ENCODE measurements at regions not wholly inside any gene's neighbourhood (a gene's known extent, or its start where the extent isn't known, plus 50 kb on each side); places are given as distances from the start of the nearest gene placed in this dataset.

DNA sequence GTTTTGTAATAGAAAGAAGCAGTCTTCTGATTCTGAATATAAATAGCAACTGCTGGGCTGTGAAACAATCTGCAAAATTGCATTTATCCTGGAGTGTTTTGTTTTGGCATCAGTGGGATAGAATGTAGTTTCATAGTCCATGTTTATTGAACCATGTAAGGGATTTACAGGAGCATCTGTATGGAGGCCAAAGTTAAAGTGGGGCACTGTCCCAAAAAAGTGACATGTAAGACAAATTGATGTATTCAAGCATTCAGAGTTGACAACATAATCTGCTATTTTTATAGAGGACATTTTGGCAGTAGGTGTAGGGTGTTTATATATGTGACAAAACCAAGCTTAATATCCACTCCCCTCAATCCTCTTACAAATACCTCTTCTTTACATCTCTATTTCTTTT, 200.5 kb upstream of the ANK2 start:
- POLR2A ChIA-PET (ENCODE audit: unreplicated experiment), result no interaction called here
- intact Hi-C loops (cut with micrococcal nuclease), result no loop called here

DNA sequence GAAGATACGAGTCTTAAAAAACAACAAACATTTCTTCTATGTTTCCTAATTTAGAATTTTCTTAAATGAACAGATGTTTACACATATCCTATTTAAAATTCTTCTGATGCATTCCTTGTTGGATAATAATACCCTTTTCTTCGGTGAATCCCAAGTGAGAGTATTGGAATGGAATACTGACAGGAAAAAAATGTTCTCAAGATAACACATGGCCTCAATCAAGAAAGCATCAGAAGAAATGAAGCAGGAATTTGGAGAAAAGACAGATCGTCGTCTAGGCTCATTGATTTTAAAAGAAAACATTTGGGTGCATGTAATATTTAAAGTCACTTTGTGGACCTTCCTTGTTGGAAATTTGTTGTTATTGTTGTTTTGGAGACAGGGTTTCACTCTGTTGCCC, 196.9 kb upstream of the ANK2 start:
- Histone ChIP-seq H3K4me2 (ENCODE audit: low read length) (no peak overlapping the region), H3K9me2 (replicated peaks; ENCODE audit: low read length) (no peaks in the 10 kb centered on the region), H3K9ac (ENCODE audit: low read length) (no peak overlapping the region), H3K4me1 (ENCODE audit: insufficient read depth, low read length) (peaks cover 7% of the 10 kb centered on the region; the same call in 1 of the 2 replicates), H3K9me3 (ENCODE audit: low read length) (no peaks in the 10 kb centered on the region), H3K36me3 (ENCODE audit: low read depth, low read length) (no peaks in the 10 kb centered on the region; the same call in 1 of the 2 replicates), H3K4me3 (ENCODE audit: low read length) (no peak overlapping the region), H2AFZ (ENCODE audit: low read length) (no peak overlapping the region), H3K79me2 (ENCODE audit: low read length) (no peaks in the 10 kb centered on the region), H4K20me1 (ENCODE audit: low read length) (no peaks in the 10 kb centered on the region), H3K27ac (ENCODE audit: low read length) (no peak overlapping the region), H3F3A (ENCODE audit: low read length, unreplicated experiment) (no peaks in the 10 kb centered on the region), H3K27me3 (ENCODE audit: low read length) (peaks cover 11% of the 10 kb centered on the region; the same call in 1 of the 2 replicates)
- BruUV-seq (replicated peaks), result no TSS peak
- ATAC-seq (no peak), DNase-seq (no peak)
- TF ChIP-seq, protein P1, sequence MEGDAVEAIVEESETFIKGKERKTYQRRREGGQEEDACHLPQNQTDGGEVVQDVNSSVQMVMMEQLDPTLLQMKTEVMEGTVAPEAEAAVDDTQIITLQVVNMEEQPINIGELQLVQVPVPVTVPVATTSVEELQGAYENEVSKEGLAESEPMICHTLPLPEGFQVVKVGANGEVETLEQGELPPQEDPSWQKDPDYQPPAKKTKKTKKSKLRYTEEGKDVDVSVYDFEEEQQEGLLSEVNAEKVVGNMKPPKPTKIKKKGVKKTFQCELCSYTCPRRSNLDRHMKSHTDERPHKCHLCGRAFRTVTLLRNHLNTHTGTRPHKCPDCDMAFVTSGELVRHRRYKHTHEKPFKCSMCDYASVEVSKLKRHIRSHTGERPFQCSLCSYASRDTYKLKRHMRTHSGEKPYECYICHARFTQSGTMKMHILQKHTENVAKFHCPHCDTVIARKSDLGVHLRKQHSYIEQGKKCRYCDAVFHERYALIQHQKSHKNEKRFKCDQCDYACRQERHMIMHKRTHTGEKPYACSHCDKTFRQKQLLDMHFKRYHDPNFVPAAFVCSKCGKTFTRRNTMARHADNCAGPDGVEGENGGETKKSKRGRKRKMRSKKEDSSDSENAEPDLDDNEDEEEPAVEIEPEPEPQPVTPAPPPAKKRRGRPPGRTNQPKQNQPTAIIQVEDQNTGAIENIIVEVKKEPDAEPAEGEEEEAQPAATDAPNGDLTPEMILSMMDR (conservative IDR thresholded peaks at IDR 0.05; ENCODE audit: low read depth, low read length), result no peak
- TF ChIP-seq EZH2 (IDR thresholded peaks at IDR 0.05; ENCODE audit: low read length, unreplicated experiment) (no peak), EZH2phosphoT487 (IDR thresholded peaks at IDR 0.05; ENCODE audit: borderline replicate concordance, low read length) (no peak)
- ChIA-PET POLR2A (ENCODE audit: unreplicated experiment) (no interaction called here), CTCF (no interaction called here)
- intact Hi-C loops (cut with micrococcal nuclease), result loop anchor here (2.0 kb wide), 1 partner anchor 242 kb away; no protein-coding TSS in a partner anchor

More for the DNA sequence above, 200.5 kb upstream of the ANK2 start:
- no peaks in the 10 kb centered on the region for H3K79me2 ChIP-seq (ENCODE audit: low read length)
- no peaks in the 10 kb centered on the region for H3K4me1 ChIP-seq (ENCODE audit: insufficient read depth, low read length)
- no peaks in the 10 kb centered on the region; the same call in 1 of the 2 replicates for H3K36me3 ChIP-seq (ENCODE audit: low read depth, low read length)
- no peak overlapping the region for H2AFZ ChIP-seq (ENCODE audit: low read length)
- no peak overlapping the region for H3K4me2 ChIP-seq (ENCODE audit: low read length)
- H3K9me2 ChIP-seq (replicated peaks; ENCODE audit: low read length), result no peaks in the 10 kb centered on the region
- no peak overlapping the region for H3K27ac ChIP-seq (ENCODE audit: low read length)
- H3K9ac ChIP-seq (ENCODE audit: low read length), result no peak overlapping the region
- H3K9me3 ChIP-seq (ENCODE audit: low read length), result no peaks in the 10 kb centered on the region
- no peaks in the 10 kb centered on the region for H3F3A ChIP-seq (ENCODE audit: low read length, unreplicated experiment)
- H3K27me3 ChIP-seq (ENCODE audit: low read length), result peaks cover 11% of the 10 kb centered on the region; the same call in 1 of the 2 replicates
- no peak for DNase-seq
- no peak for ATAC-seq
- CTCF ChIA-PET, result no interaction called here
- TF ChIP-seq EZH2 (IDR thresholded peaks at IDR 0.05; ENCODE audit: low read length, unreplicated experiment) (no peak), EZH2phosphoT487 (IDR thresholded peaks at IDR 0.05; ENCODE audit: borderline replicate concordance, low read length) (no peak)
- TF ChIP-seq, protein P1 (conservative IDR thresholded peaks at IDR 0.05; ENCODE audit: low read depth, low read length), result no peak
- H3K4me3 ChIP-seq (ENCODE audit: low read length), result no peak overlapping the region
- no TSS peak for BruUV-seq (replicated peaks)
- no peaks in the 10 kb centered on the region for H4K20me1 ChIP-seq (ENCODE audit: low read length)

DNA sequence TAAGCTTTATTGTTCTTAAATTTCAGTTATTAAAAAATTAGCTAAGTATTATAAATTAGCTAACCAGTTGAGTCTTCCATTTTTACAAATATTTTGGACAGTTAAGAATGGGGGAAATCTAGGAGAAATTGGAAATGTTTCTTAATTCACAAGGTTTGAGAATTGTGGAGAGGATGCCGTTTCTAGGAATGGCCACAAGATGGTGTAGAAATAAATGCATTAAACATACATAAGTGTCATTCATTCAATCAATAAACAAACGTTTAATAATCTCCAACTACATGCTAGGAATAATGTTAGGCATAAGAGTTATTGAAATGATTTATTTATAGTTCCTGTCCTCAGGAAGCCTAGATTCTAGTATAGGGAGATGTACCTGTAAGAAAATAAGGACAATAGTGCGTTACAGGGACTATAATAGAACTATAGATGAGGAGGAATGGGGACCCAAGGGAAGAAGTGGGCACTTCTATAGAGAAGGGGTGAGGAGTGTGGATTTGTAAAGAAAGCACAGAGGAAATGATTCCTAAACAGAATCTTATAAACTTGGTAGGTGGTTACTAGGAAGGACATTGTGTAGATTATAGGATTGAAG, 195.7 kb upstream of the ANK2 start:
- Histone ChIP-seq H3K9me3 (ENCODE audit: low read length) (no peaks in the 10 kb centered on the region), H3K4me1 (ENCODE audit: insufficient read depth, low read length) (peaks cover 9% of the 10 kb centered on the region; the same call in 1 of the 2 replicates), H3K4me2 (ENCODE audit: low read length) (no peak overlapping the region), H3K36me3 (ENCODE audit: low read depth, low read length) (no peaks in the 10 kb centered on the region; the same call in 1 of the 2 replicates), H3K9ac (ENCODE audit: low read length) (no peak overlapping the region), H3K27me3 (ENCODE audit: low read length) (peaks cover 11% of the 10 kb centered on the region; the same call in 1 of the 2 replicates), H3K9me2 (replicated peaks; ENCODE audit: low read length) (no peaks in the 10 kb centered on the region), H3K4me3 (ENCODE audit: low read length) (no peak overlapping the region), H4K20me1 (ENCODE audit: low read length) (no peaks in the 10 kb centered on the region), H2AFZ (ENCODE audit: low read length) (no peak overlapping the region), H3K27ac (ENCODE audit: low read length) (no peak overlapping the region), H3K79me2 (ENCODE audit: low read length) (no peaks in the 10 kb centered on the region), H3F3A (ENCODE audit: low read length, unreplicated experiment) (no peaks in the 10 kb centered on the region)
- DNase-seq, result peak; percentile 8
- ChIA-PET POLR2A (ENCODE audit: unreplicated experiment) (no interaction called here), CTCF (no interaction called here)
- no peak for ATAC-seq
- no TSS peak for BruUV-seq (replicated peaks)
- TF ChIP-seq, protein P1 (conservative IDR thresholded peaks at IDR 0.05; ENCODE audit: low read depth, low read length), result peak; percentile 64
- no peak for TF ChIP-seq EZH2phosphoT487 (IDR thresholded peaks at IDR 0.05; ENCODE audit: borderline replicate concordance, low read length)
- no peak for TF ChIP-seq EZH2 (IDR thresholded peaks at IDR 0.05; ENCODE audit: low read length, unreplicated experiment)
- intact Hi-C loops (cut with micrococcal nuclease), result loop anchor here (1.0 to 2.0 kb wide), 2 partner anchors 85 to 241 kb away; no protein-coding TSS in a partner anchor

Data from PC-3 (cell line).